Hematopoietic multipotent progenitor cell treated with erythropoietin and hydrocortisone succinate and interleukin-3 and kit ligand, for 6 days (in vitro differentiated cells): ENCODE measurements at regions not wholly inside any gene's neighbourhood (a gene's known extent, or its start where the extent isn't known, plus 50 kb on each side); places are given as distances from the start of the nearest gene placed in this dataset.

Experiments used
- DNase-seq: peaks from one replicate; pipeline ENCODE4 v3.0.0-alpha.2; 2015

DNA sequence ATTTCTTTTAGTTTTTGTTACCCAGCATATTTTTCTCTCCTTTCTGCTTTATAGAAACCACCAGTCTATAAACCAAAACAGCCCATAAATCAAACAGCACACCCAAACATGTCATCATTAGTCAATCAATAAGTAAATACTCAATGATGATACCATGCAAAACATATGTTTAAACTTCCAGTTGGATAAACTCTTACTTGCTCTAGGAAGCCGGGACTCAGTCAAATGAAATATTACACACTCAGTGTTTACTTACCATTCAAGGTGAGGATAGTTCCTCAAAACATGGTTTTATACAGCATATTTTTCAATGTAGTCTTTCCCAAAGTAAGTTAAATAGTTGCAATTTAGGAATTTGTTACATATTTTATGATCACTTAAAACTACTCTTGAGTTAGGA, 343.6 kb upstream of the NXPH2 start:
- DNase-seq: no peak

DNA sequence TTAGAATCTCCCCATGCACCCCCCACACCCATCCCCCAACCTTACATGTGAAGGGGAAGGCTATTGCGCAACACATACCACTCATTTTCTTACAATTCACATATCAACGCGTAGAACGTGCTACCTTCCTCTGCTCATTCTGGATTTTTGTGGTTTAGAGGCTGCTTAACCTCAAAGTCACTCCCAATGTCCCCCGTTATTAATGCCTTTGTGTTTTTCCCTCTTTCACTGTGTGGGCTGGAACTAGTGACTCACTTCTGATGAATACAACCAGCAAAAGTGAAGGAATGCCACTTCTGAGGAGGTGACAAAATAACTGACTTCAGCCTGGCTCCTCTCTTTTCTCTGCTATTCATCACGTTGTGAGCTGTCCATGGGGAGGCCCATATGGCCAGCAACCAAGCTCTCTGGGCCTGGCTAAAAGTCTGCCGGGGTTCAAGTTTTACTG, 342.5 kb upstream of the NXPH2 start:
- DNase-seq: no peak

DNA sequence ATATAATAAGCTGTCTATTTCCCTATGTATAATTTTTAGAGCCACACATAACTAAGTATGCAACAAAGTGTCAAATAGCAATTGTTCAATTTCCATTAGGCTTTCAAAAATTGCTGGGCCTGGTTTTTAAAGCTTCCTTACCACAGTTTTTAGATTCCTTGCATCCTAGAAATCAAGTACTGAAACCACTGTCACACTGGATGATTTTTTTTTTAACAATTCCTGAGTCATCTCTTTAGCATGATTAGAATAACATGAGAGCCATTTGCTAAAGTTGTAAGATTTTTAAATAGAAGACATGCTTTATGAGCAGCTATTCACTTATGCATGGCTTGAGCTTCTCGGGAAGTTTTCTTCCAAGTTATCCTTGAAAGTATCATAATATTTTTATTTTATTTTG, 319.5 kb upstream of the NXPH2 start:
- no peak for DNase-seq

DNA sequence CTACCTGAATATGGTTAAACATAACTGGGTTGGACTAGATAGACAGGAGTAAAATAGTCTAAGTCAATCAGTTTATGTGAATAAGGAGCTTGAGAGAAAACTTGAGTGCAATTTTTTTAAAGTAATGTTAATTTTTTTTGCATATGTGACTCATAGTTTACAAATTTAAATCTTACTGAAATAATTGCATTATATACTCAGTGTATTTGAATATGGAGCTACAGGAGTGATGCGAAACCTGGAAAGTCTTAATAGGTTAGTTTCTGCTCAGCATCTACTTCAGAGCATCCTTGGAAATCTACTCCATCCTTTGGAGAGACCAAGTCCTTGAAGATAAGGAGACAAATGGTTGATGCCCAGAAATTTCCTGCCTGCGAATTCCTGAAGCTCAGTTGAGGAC, 318.8 kb upstream of the NXPH2 start:
- no peak for DNase-seq

DNA sequence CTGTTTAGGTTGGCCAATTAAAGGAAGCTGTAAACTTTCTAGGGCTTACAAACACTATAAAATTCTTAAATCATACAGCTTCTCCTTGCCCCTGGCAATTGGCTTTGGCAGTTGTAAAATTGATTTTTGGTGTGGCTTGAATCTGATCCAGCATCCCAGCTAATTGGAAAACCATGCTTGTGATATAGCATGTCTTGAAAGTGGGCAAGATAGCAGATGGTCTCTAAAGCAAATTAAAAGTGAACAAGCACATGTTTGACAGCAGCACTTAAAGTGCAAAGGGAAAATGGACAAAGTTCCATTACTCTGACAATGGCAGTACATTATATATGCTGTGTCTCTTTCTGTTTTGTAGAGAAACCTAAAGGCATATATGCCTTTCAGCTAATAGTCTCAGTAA, 302.9 kb upstream of the NXPH2 start:
- no peak for DNase-seq

DNA sequence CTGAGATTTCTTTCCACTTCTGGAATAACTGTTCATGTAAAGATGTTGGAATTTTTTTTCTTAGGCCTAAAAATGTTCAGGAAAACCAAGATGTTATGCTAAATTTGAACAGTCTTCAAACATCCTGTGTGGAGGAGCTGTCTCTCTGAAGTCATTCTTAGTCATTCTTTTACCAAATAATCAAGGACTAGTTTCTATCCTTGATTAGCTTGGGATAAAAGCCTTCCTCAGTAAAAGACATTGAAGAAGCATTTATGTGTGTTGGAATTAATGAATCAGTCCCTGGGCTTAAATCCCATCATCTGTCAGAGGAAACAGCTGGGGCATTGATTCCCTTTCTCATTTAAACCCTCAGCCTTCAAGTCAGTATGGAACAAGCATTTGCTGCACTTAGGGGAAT, 300.1 kb upstream of the NXPH2 start:
- DNase-seq: no peak

DNA sequence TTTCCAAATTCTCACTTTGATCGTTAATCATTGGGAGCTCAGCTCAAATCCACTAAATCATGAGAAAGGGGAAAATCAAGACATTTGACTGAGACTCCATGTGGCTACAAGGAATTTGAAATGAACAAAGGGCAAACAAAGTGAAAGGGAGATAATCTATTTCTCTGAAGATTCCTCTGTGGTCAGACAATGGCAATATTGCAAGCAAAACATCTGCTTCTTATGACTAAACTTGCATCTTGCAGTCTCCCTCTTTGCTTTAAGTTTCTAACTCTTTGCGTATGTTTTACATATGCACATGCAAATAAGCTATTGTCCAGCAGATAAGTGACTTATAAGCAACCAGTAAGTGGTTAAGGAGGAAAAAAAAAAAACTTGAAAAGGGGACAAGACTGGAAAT, 299.1 kb upstream of the NXPH2 start:
- no peak for DNase-seq

DNA sequence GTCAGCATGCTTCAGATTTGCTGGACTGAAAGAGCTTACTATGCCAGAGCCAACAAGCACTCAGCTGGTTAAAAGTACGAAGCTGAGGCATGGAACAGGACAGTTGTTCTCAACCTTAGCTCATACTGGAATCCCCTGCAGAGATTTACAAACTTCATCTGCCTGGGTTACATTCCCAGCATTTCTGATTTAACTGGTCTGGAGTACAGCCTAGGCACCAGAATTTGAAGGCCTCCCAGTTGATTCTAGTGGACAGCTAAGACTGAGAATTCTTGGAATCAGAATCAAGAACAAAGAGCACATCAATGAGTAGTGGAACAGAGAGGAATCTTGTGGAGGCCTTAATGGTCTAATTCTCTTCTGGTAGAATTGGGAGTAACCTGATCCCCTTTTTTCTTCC, 298.2 kb upstream of the NXPH2 start:
- DNase-seq: no peak

DNA sequence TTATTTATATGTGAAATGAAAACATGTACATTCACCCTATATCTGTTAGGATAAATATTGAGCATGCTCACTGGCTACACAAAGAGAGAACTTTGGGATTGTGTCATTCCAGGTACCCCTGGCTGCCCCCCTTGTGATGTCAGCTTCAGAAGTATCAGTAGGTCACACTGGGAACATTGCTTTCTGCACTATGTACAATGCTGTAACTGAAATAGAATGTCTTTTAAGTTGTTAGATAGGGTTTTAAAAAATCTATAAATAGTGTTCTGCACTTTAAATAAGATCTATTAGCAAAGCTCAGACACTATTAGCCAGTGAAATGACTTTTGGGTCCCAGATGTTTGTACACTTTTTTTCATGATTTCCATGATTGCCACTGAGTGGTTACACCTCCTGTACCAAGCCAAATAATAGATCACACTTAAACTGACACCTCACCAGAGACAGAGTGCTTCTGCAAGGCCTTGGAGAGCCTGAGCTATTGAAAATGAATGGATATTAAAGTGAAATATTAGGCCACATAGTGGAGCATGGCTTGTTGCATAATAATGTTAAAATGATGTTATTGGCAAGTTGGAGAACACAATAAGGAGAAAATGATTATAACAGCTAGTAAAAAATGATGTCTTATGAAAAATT, 297.0 kb upstream of the NXPH2 start:
- no peak for DNase-seq

DNA sequence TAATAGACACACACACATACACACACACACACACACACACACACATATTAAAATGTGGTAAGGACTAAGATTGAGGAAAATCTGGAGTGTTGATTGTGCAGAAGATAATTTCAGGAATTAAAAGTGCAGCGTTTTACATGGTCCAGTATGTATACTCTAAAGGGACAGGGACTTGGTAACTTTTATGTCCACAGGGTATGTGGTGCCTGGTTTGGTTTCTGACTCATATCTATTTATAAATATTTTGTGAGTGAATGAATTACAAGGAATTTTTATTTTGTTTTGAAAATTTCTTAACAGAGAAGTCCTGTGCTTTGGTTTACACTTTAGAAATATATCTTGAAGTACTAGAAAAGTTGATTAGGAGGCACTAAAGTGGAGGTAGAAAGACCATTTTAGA, 287.7 kb upstream of the NXPH2 start:
- no peak for DNase-seq

DNA sequence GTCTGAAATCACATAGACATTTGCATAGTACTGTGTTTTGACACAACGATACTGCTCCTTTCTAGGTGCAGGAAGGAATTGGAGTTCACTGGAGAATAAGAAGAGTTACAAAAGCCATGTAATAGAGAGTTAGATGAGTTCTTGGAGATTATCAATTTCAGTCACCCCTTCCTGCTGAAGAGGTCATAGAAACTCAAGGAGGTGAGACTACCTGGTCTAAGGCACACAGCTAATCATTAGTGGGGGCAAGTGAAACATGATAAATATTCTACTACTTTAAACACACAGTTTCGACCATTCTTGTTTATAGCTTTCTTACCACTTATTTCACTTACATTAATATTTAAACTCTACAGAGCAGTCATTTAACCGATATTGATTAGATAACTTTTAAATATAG, 286.9 kb upstream of the NXPH2 start:
- no peak for DNase-seq

DNA sequence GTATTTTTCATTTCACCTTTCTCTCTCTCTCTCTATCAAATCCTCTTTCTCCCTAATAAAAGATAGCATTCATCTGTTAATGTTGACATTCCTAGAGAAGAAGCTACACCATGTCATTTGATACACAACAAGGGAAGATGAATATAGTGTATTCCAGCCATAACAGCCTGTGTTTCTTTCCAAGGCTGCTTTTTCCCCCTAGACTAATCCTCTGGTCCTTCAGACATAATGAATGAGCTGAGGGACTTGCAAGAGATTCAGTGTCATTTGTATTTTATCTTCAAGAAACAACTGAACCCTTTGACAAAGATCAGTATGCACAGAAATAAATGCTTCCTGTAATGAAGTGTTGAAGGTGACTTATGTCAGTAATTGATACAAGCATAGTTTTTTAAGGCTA, 284.0 kb upstream of the NXPH2 start:
- DNase-seq: no peak

DNA sequence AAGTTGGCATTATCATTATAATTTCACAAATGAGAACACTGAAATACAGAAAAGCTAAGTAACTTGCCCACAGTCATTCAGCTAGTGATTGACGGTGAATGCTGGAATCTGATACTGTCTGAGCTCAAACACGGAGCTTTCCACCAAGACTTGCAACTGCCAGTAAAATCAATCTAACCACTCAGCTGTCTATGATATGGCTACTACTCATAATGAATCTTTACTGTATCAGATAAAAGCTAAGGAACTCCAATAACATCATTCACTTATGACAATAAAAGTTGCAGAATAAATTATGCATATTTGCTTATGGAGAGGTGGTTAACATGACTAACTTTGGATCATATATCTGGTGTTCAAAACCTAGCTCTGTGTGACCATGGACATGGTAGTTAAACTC, 279.4 kb upstream of the NXPH2 start:
- DNase-seq: no peak

DNA sequence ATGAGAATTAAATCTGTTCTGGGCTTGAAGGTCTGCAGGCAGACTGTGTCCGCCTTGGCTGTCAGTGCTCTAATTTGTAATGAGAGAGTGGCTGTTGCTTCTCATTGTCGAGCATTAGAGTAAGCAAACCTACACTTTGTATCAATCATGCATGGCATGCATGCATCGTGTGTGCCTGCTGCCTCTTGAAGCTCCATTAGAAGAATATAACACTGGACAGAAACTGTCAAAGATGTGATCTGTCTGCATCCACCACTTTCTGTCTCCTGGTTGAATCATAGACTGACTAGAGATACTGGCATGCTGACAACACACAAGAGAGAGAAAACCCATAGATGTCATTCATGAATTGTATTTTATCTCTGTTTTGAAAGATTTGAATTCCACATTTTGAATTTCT, 275.0 kb upstream of the NXPH2 start:
- DNase-seq: no peak

DNA sequence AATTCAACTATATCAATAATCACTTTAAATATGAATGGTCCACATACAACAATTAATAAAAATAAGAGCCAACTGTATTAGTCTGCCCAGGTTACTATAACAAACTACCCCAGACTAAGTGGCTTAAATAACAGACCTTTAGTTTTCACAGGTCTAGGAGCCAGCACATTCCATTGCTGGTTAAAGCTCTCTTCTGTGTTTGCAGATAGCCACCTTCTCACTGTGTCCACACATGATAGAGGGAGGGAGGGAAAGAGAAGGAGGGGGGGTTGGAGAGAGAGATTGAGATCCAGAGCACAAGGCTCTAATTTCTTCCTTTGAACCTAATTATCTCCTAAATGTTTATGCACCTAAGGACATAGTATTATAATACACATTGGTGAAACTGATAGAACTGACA, 267.8 kb upstream of the NXPH2 start:
- DNase-seq: no peak

DNA sequence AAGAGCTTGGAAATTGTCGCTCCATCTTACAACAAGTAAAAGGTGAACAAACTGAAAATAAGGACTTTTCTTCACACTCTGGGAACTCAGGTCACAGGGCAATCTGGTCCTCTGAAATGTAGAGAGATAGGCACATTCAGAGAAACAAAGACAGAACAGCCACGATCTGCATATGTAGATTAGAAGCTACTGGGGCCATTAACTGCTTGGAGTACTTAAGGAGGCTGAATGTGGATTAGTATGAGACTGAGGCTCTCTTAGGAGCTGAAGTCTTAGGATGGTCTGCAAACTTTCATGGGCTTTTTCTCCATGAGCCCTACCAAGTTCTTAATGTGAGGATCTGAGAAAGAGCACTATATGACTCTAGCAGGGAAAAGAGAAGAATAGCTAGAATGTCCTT, 265.3 kb upstream of the NXPH2 start:
- DNase-seq: no peak

DNA sequence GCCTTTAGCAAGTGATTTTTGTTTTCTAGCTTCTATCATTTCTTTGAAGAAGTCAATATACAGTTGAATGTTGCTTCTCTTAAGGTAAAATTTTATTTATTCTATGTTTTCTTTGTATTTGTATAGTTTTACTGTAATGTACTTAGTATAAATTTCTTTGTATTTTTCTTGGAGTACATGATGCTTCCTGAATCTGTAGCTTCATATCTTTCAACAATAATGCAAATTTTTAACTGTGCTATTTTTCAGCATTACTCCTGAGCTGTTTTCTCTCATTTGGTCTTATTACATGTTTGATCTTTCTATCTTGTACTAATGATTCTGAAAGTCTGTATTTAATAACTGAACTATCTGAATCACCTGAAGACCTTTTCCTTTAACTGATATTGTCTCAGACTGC, 253.9 kb upstream of the NXPH2 start:
- no peak for DNase-seq

DNA sequence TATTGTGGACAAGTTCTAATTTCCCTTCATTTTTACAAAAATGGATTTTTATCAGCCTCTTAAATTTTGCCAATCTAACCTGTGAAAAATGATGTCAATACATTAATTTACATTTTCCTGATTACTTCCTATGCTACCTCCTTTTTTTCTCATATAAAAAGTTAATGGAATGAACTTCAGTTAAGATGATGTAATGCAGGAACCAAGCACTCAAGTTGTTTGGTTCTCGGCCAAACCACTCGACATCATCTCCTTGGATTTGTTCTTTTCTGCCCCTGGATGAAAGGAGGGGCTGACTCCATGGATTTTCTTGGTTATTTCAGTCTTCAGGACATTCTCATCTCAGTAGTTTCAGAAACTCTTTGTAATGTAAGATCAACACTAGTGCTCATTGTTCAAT, 253.1 kb upstream of the NXPH2 start:
- no peak for DNase-seq

DNA sequence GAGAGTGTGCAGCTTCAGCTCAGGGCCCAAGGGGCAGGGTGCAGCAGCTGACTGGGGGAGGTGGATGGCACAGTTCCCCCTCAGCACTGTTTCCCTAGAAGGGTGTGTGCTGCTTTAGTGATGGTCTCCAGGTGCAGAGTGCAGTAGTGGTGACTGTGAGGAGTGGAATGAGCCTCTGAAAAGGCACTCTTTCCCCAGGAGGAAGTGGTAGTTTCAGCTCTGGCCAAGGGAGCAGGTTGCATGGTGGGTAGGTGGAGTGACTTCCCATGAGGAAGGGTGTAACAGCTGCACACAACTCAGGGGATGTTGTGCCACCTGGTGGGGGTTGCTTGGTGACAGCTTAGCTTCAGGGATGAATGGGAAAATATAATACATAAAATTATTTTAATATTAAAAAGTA, 251.5 kb upstream of the NXPH2 start:
- no peak for DNase-seq

DNA sequence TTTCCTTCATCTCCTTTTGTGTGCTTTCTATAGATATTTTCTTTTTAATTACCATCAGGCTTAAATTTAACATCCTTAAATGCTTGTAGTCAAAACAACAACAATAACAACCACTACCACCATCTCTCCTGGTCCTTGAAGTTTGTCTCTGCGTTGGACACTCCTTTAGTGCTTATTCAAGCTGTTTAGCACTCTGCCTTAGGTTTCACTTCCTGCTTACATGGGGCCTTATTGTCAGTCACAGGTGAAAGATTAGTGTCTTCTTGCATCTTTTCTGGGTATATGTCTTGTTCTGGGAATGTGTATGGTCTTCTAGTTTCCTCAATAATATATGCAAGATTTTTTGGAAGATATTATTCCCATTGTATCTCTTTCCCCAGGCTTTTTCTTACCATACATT, 240.1 kb upstream of the NXPH2 start:
- DNase-seq: no peak

DNA sequence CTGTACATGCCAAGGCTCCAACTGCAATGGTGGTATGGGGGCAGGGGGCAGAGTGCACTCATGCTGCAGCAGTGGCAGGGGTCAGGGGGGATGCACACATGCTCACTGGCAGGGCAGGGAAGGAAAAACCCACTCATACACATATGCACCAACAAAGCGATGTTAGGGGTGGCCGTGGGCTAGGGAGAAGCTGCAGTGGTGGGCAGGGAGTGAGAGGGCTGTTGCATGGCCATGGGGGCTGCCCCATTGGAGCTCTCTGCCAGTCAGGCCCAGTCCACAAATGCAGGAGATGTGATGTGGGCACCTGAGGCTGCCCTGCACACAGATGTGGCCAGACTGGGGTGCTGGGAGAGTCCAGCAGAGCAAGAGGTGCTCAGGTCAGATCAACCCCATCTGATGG, 238.1 kb upstream of the NXPH2 start:
- no peak for DNase-seq

DNA sequence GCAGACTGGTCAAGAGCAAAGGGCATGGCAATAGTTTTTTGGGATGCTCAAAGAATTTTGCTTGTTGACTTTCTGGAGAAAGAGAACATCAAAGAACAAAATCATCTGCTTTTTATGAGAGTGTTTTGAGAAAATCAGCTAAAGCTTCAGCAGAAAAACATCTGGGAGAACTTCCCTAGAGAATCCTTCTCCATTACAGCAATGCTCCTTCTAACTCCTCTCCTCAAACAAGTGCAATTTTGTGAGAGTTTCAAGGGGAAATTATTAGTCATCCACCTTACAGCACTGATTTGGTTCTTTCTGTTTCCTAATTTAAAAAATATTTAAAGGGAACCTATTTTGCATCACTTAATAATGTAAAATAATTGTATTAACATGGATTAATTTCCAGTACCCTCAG, 226.9 kb upstream of the NXPH2 start:
- no peak for DNase-seq

DNA sequence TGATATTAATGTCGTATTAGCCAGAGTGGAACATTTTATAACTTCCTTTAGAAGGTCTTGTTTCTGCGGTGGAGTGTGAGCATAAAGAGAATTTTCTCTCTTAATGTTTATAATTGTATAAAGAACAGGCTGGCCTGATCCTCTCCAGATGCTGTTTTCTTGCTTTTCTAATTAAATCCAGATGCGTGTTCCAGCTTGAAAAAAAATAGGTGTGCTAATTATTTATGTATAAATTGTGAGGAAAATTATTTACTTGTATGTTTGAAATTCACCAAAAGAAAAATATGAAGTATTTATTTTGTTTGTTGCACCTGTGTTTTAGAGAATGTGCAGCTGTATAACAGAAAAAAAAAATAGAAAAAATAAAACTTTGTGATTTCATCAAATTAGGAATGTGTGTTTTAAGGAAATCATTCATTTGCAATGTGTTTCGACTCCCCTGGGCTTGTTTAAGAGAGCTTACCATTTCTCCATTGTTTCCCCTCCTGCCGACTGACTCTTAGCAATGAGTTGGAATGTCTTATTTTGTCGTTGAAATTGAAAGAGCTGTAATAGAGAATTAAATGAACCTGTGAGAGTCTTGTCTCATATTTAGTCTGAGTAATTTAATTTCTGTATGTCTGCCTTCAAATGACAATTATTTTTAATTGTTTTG, 220.1 kb upstream of the NXPH2 start:
- DNase-seq: no peak

DNA sequence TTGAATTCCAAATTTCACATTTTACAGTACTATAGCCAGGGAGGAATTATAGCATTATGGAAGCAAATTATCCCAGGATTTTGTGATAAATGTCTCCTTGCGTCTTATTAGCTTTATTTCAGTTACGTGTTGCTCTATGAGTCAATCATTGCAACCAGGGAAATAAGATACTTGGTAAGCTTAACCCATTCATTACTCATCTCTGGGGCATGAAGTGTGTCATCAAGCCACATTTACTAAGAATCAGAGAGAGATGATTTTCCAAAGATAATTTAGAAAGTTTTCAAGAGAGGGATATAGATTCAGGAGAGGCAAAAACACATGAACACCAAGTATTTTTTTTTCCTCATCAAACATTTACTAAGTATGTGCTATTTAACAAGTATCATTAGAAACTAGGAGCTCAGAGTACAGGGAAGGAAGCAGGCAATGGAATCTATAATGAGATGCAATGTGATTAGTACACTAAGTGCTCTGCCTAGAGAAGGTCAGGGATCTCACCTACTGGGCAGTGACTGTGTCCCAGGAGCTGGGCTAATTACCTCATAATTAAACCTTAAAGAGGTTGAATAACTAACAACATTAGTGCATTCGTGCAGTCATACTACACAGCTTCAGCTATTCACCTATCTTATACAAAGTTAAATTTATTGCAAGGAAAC, 217.8 kb upstream of the NXPH2 start:
- DNase-seq: no peak

DNA sequence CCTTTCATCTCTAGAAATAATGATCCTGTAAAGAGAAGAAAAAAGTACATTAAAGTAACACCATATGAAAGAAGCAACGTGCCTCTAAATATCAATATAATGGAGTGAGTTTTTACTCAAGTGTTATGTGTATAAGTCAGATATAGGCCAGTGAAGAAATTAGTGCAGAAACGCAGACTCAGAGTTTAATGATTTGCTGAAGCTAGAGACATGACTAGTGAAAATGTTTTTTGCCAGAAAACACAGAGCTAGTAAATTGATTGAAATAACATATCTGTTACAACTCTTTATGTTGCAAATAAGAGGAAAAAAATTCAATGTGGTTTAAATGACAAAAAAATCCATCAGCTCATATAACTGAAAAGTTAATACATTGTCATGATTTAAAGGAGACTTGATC, 217.2 kb upstream of the NXPH2 start:
- no peak for DNase-seq
